GM06990 (cell line): ENCODE measurements at regions not wholly inside any gene's neighbourhood (a gene's known extent, or its start where the extent isn't known, plus 50 kb on each side); places are given as distances from the start of the nearest gene placed in this dataset.

ENCODE experiments used
- DNase-seq: peaks from one replicate; pipeline ENCODE4 v3.0.0-alpha.2; 2011; ENCODE audit not compliant: insufficient read length; ENCODE audit errors: extremely low read depth
- H3K27me3 ChIP-seq: replicated peaks from 2 replicates; pipeline ENCODE4 v1.6.0; 2011; ENCODE audit warnings: low read length; ENCODE audit not compliant: control insufficient read depth, insufficient read depth
- H3K36me3 ChIP-seq: 2 replicates; pipeline ENCODE4 v1.5.1; 2011; ENCODE audit warnings: low read length; ENCODE audit not compliant: control insufficient read depth, insufficient read depth
- H3K4me3 ChIP-seq: replicated peaks from 2 replicates; pipeline ENCODE4 v1.5.1; 2011; ENCODE audit warnings: low read depth, mild to moderate bottlenecking, control low read depth, low read length
- TF ChIP-seq, protein P1 (sequence below): IDR thresholded peaks from 2 replicates; pipeline ENCODE4 v1.5.1; 2011; ENCODE audit warnings: low read length, control low read depth, mild to moderate bottlenecking, inconsistent platforms; ENCODE audit not compliant: insufficient read depth, poor library complexity, severe bottlenecking

DNA sequence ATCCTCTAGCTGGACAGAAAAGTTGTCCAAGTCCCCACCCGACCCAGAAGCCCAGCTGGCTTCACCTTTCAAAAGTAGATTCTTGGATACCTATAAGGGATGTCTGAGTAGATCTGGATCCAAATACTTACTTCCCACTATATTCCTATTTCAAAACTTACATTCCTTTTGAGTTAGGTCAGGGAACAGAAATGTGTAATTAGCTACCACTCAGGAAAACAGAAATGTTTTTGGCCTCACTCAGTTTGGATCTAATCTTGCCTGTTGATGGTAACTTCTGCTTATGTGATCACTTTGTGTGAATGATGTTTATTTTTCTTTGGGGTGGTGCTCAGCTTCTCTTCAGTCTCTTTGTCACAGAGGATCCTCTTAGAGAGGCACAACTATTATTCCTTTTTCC is 814.4 kb upstream of the RGS18 start:
- no peaks in the 10 kb centered on the region for H3K27me3 ChIP-seq
- TF ChIP-seq, protein P1, sequence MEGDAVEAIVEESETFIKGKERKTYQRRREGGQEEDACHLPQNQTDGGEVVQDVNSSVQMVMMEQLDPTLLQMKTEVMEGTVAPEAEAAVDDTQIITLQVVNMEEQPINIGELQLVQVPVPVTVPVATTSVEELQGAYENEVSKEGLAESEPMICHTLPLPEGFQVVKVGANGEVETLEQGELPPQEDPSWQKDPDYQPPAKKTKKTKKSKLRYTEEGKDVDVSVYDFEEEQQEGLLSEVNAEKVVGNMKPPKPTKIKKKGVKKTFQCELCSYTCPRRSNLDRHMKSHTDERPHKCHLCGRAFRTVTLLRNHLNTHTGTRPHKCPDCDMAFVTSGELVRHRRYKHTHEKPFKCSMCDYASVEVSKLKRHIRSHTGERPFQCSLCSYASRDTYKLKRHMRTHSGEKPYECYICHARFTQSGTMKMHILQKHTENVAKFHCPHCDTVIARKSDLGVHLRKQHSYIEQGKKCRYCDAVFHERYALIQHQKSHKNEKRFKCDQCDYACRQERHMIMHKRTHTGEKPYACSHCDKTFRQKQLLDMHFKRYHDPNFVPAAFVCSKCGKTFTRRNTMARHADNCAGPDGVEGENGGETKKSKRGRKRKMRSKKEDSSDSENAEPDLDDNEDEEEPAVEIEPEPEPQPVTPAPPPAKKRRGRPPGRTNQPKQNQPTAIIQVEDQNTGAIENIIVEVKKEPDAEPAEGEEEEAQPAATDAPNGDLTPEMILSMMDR, result no peak
- no peak for DNase-seq
- no peaks in the 10 kb centered on the region for H3K36me3 ChIP-seq
- no peak overlapping the region for H3K4me3 ChIP-seq

DNA sequence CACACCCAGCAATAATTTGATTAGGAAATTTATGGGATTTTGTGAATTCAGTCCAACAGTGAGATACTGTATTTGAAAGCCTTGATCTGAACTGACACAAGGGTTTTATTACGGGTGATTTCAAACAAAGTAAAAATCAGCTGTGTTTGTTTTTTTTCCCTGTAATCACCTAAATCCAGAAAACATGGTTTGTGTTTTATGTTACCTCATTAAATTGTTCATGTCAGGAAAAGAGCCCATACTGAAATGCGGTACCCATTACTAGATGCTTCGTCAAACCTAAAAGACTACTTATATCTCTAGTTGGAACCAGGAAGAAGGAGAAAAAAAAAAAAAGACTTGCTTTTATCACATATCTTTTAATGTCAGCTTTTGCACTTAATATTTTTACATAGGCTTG is 811.9 kb upstream of the RGS18 start:
- no peak for DNase-seq
- TF ChIP-seq, protein P1, result no peak
- no peaks in the 10 kb centered on the region for H3K27me3 ChIP-seq

DNA sequence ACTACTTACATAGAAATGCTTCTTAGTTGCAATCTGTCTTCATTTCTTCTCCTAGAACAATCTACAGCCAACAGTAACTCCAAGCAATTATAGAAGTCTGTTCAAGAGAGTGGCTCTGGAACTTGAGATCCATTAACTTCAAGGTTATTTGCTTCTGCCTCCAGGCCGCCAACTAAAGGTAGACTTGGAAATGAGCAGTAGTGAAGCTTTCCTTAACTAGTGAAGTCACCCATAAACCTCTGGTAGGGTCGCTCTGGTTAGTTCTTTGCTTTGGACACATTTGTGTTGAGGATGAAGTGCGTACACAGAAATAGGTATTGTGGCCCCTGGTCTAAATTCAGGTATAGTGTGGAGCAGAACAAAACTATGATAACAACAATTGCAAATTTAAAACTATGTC is 809.9 kb upstream of the RGS18 start:
- Histone ChIP-seq H3K4me3 (no peak overlapping the region), H3K36me3 (no peaks in the 10 kb centered on the region), H3K27me3 (no peaks in the 10 kb centered on the region)
- TF ChIP-seq, protein P1, result no peak
- no peak for DNase-seq

More for the DNA sequence above, 811.9 kb upstream of the RGS18 start:
- no peak overlapping the region for H3K4me3 ChIP-seq
- no peaks in the 10 kb centered on the region for H3K36me3 ChIP-seq

DNA sequence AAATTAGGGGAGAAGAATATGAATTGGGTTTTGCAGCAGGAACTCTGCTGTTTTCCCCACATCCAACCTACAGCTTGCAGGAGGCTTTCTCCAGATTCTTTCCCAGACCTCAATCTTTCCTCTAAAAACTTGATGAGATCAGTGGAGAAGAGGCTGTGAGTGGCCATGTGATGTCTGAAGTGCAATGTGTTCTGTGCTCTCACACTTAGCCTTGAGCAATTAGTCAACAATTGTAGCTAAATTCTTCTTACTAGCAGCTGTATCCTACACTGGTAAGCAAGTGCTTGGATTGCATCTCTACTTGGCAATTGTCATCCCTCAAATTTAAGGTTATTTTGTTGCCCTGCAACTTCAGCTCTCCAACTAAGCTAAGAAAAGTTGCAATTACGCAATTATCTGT is 807.3 kb upstream of the RGS18 start:
- H3K27me3 ChIP-seq, result no peaks in the 10 kb centered on the region
- no peak overlapping the region for H3K4me3 ChIP-seq
- TF ChIP-seq, protein P1, result no peak
- H3K36me3 ChIP-seq, result no peaks in the 10 kb centered on the region
- no peak for DNase-seq

DNA sequence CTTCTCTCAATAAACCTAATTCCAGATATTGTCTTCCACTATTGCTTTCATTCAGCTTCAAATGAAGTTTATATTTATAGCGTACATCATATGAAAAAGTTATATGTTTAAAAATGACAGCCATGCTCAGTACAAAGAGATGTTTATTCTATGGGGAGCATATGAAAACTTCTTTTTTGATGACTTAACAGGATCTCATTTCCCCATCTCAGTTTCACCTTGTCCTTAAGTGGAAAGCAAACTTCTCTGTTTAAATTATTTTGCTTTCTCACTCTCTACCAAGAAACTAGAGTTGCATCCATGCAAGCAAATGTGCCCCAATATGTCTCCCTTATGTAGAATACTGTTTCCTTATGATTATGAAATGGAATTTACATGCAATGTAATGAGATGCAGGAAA is 799.5 kb upstream of the RGS18 start:
- TF ChIP-seq, protein P1, result no peak
- no peak for DNase-seq
- H3K4me3 ChIP-seq, result no peak overlapping the region
- H3K36me3 ChIP-seq, result no peaks in the 10 kb centered on the region
- H3K27me3 ChIP-seq, result no peaks in the 10 kb centered on the region

DNA sequence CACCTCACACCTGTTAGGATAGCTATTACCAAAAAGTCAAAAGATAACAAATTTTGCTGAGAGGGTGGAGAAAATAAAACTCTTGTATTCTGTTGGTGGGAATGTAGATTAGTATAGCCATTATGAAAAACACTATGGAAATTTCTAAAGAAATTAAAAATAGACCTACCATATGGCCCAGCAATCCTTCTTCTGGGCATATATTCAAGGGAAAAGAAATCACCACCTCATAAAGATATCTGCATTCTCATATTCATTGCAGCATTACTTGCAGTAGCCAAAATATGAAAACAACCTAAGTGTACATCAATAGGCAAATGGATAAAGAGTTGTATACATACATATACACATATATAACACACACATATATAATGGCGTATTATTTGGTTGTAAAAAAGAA is 791.6 kb upstream of the RGS18 start:
- H3K27me3 ChIP-seq, result no peaks in the 10 kb centered on the region
- H3K4me3 ChIP-seq, result no peak overlapping the region
- TF ChIP-seq, protein P1, result no peak

More for the DNA sequence above, 791.6 kb upstream of the RGS18 start:
- DNase-seq, result no peak
- H3K36me3 ChIP-seq, result no peaks in the 10 kb centered on the region
